Coronary artery (tissue), 2 donors: ENCODE measurements at regions not wholly inside any gene's neighbourhood (a gene's known extent, or its start where the extent isn't known, plus 50 kb on each side); places are given as distances from the start of the nearest gene placed in this dataset.

Source experiments
- DNase-seq: peaks from one replicate; pipeline ENCODE4 v3.0.0-alpha.2; 2017; ENCODE audit warnings: low spot score
- H3K27ac ChIP-seq, 2 donors: fragments of 200-600 bp; sonication (generic); one replicate each; pipeline ENCODE4 v1.5.1; 2016 to 2019
- H3K4me3 ChIP-seq: fragments of 200-600 bp; sonication (generic); 2 replicates; pipeline ENCODE4 v1.5.1; 2016; ENCODE audit warnings: mild to moderate bottlenecking, moderate library complexity
- TF ChIP-seq, protein P1 (sequence below): fragments of 200-600 bp; sonication (generic); IDR thresholded peaks from one replicate; pipeline ENCODE4 v1.5.1; 2019; ENCODE audit warnings: antibody characterized with exemption

DNA sequence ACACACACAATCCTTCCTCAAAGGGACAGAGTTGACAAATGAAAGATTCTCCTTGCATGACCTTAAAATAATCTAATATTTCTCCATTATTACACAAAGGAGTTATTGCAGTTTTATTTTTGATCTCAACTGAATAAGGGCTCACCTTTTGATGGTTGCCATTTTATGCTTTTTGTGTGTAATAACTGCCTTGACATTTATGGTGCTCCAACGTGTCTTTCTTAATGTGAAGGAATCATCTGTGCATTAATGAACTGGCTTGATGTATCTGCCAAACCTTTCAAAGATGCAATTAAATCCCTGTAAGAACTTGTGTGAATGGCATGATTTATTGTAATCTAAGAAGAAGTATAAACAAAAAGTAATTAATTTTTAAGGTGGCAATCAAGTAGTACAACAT, 1519.8 kb upstream of the CDH9 start:
- DNase-seq: no peak

DNA sequence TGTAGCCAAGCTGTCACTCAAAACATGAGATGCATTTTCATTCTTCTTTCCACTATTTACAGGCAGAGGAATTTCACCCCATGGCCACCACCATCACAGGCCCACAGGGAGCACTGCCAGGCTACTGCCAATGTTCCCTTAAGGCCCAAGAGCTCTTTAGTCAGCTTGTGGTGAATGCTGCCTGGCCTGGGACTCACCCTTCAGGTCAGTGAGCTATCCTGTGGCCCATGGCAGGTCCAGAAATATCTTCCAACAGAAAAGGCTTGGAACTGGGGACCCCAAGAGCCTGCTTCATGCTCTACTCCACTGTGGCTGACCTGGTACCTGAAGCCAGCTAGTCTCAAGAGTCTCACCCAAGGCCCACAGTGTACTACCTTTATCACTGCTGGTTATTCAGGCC, 1518.7 kb upstream of the CDH9 start:
- TF ChIP-seq, protein P1, sequence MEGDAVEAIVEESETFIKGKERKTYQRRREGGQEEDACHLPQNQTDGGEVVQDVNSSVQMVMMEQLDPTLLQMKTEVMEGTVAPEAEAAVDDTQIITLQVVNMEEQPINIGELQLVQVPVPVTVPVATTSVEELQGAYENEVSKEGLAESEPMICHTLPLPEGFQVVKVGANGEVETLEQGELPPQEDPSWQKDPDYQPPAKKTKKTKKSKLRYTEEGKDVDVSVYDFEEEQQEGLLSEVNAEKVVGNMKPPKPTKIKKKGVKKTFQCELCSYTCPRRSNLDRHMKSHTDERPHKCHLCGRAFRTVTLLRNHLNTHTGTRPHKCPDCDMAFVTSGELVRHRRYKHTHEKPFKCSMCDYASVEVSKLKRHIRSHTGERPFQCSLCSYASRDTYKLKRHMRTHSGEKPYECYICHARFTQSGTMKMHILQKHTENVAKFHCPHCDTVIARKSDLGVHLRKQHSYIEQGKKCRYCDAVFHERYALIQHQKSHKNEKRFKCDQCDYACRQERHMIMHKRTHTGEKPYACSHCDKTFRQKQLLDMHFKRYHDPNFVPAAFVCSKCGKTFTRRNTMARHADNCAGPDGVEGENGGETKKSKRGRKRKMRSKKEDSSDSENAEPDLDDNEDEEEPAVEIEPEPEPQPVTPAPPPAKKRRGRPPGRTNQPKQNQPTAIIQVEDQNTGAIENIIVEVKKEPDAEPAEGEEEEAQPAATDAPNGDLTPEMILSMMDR: no peak
- H3K27ac ChIP-seq: no peak overlapping the region
- no peak overlapping the region for H3K4me3 ChIP-seq
- no peak for DNase-seq

More for the DNA sequence above, 1519.8 kb upstream of the CDH9 start:
- Histone ChIP-seq H3K4me3 (no peak overlapping the region), H3K27ac (no peak overlapping the region)
- TF ChIP-seq, protein P1: no peak

DNA sequence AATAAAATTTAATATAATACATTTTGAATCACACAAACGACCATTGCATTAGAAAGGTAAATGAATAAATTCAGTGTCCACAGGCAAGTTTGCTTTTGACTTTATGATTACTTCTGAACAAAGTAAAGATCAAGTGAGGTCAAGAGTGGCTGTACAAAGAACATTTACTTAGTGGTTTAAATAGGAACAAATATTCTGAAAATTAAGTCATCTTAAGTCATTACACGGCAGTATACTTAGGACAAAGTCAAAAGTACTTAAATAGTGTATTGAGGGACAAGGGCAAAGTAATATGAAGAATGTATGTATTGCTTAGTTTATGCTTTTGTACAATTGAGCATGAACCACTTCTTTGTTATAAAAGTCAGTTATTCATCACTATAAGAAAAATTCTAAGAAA, 1511.2 kb upstream of the CDH9 start:
- Histone ChIP-seq H3K27ac (no peak overlapping the region), H3K4me3 (no peak overlapping the region)
- TF ChIP-seq, protein P1: no peak
- DNase-seq: no peak

DNA sequence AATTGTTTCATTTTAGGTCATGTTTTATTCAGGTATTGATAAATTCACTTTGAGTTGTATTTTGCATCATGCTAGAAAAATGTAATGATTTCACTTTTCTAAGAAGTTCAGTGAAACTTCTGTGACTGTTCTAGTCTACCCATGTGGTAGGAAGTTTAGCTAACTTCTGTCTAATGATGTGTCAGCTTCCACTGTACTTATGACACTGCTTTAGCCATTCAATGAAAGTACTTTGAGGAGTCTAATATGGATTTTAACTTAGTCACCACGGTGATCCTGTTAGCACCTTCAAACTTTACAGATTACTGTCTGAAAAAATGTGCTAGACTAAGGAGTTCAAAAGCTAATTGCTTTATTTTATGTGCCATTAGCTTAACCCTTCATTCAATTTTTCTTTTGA, 1510.5 kb upstream of the CDH9 start:
- H3K27ac ChIP-seq: no peak overlapping the region
- no peak for DNase-seq
- no peak overlapping the region for H3K4me3 ChIP-seq
- TF ChIP-seq, protein P1: no peak

DNA sequence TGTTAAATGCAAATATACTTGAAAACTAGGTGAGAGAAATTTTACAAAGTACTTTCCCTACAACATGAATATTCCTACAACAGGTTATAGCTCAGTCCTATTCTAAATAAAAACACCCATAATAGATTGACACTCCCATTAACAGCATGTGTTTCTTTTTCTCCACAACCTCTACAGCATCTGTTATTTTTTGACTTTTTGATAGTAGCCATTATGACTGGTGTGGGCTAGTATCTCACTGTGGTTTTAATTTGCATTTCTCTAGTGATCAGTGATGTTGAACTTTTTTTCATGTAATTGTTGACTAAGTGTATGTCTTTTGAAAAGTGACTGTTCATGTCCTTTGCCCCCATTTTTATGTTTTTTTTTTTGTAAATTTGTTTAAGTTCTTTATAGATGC, 1506.1 kb upstream of the CDH9 start:
- H3K4me3 ChIP-seq: no peak overlapping the region
- TF ChIP-seq, protein P1: no peak
- H3K27ac ChIP-seq: no peak overlapping the region
- DNase-seq: no peak

DNA sequence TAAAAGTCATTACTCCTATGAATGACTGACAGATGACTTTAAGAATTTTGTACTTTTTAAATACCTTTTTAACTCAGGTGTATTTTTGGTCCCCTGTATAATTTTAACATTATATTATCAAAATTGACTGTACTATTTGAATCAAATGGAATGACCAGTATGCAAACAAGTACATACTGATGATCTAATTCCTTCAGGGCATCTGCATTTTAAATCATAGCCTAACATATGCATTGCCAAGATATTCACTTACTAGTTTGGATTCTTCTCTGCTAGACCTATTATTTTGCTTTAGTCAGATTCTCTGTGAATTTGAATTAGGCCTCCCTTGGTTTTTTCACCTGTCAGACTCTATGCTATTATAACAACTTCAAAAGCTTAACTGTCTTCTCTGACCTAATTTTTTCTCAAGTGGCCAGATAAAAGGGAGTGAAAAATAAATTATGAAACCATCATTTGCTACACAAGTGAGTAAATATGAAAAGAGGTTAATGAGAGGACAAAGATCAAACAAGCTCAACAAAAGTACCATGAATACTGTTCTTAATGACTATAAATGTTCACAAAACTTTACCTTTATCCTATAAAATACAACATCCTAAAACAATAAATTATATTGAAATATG, 1505.2 kb upstream of the CDH9 start:
- Histone ChIP-seq H3K27ac (no peak overlapping the region), H3K4me3 (no peak overlapping the region)
- DNase-seq: no peak
- TF ChIP-seq, protein P1: no peak

DNA sequence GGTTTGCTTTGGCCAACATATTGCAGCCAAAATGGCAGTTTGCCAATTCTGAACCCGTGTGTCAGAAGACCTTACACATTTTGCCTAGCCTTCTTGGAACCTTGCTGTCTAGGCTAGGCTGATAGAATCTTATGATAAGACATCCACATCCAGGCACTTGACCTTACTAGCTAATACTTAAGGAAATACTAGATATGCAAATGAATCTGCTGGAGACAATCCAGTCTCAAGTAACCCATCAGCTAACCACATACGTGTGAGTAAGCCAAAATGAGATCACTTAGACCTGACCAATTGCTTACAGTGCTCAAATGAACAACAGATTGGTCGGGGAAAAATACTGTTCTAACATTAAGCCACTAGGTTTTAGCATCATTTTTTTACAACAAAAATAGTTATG, 1504.6 kb upstream of the CDH9 start:
- no peak for DNase-seq
- TF ChIP-seq, protein P1: no peak
- Histone ChIP-seq H3K4me3 (no peak overlapping the region), H3K27ac (no peak overlapping the region)
